K562 (cell line): ENCODE measurements at regions not wholly inside any gene's neighbourhood (a gene's known extent, or its start where the extent isn't known, plus 50 kb on each side); places are given as distances from the start of the nearest gene placed in this dataset.

Experiments used
- ATAC-seq: fragments of 200-7000 bp; cut with Tn5 transposase; 3 replicates; pipeline ENCODE4 v1.9.1; 2020; ENCODE audit warnings: moderate library complexity
- BruUV-seq: library from RNA; stranded (reverse); fragments of 400-500 nt; replicated peaks from 2 replicates; lab custom pipeline; 2021; lab: Mats Ljungman, UMichigan
- CTCF ChIA-PET: fragments of 300-600 bp; formaldehyde crosslinking; extraction: SDS; loops from one replicate; lab custom pipeline; 2021; ENCODE audit warnings: low intra/inter-chr PET ratio; lab: Yijun Ruan, JAX
- POLR2A ChIA-PET: fragments of 300-600, 350-650 bp; sonication (Branson Sonifier 250); formaldehyde crosslinking; extraction: SDS; loops from one replicate; lab custom pipeline; 2021; ENCODE audit warnings: antibody characterized with exemption, inconsistent platforms; lab: Yijun Ruan, JAX
- DNase-seq, 4 experiments: peaks; one replicate each; pipeline versions ENCODE4 v3.0.0 to v3.0.0-alpha.2; 2011 to 2018; ENCODE audit warnings: low spot score in 3 of 4, mixed read lengths in 3 of 4; ENCODE audit errors: extremely low read depth in 1 of 4
- FAIRE-seq: peaks from 2 replicates; lab custom pipeline; 2011; peaks lifted over from hg19 to GRCh38; lab: Jason Lieb, UNC
- H2AFZ ChIP-seq: 2 replicates; pipeline ENCODE4 v1.6.0; 2011; ENCODE audit warnings: low read depth, low read length, control low read depth, inconsistent platforms
- H3K27ac ChIP-seq: fragments of 200-600 bp; 3 replicates; pipeline ENCODE4 v1.8.0; 2011; ENCODE audit warnings: low read depth, mild to moderate bottlenecking, control low read depth, inconsistent platforms, low read length, moderate library complexity, mixed read lengths; ENCODE audit errors: extremely low read depth
- H3K27me3 ChIP-seq, 2 experiments: fragments of 300-600 bp in 1 of 2; 2 replicates in 1 of 2; 3 replicates in 1 of 2; pipeline versions ENCODE4 v1.6.0 to v1.8.0; 2011; ENCODE audit warnings: inconsistent platforms in 2 of 2, low read length in 2 of 2, mild to moderate bottlenecking in 1 of 2, mixed read lengths in 1 of 2, moderate library complexity in 1 of 2; ENCODE audit not compliant: control insufficient read depth in 2 of 2, insufficient read depth in 2 of 2
- H3K36me3 ChIP-seq: fragments of 300-600 bp; 3 replicates; pipeline ENCODE4 v1.8.0; 2011; ENCODE audit warnings: mild to moderate bottlenecking, low read length, inconsistent platforms; ENCODE audit not compliant: control insufficient read depth, insufficient read depth
- H3K4me1 ChIP-seq, 2 experiments: fragments of 200-600 bp in 1 of 2; replicated peaks in 1 of 2; 2 replicates in 1 of 2; 3 replicates in 1 of 2; pipeline versions ENCODE4 v1.5.1 to v1.8.0; 2011; ENCODE audit warnings: inconsistent platforms in 2 of 2, low read length in 2 of 2, mild to moderate bottlenecking in 1 of 2, mixed read lengths in 1 of 2, moderate library complexity in 1 of 2; ENCODE audit not compliant: control insufficient read depth in 2 of 2, insufficient read depth in 2 of 2
- H3K4me2 ChIP-seq: 2 replicates; pipeline ENCODE4 v1.6.1; 2011; ENCODE audit warnings: low read length, control low read depth, inconsistent platforms, mixed read lengths; ENCODE audit not compliant: insufficient read depth
- H3K4me3 ChIP-seq: fragments of 200-600 bp; sonication (generic), shearing (Covaris generic); 2 replicates; pipeline ENCODE4 v1.5.1; 2016; ENCODE audit warnings: control low read depth, inconsistent platforms
- H3K79me2 ChIP-seq: fragments of 200-600 bp; 3 replicates; pipeline ENCODE4 v1.8.0; 2011; ENCODE audit warnings: low read length, inconsistent platforms; ENCODE audit not compliant: control insufficient read depth, insufficient read depth
- H3K9ac ChIP-seq, 2 experiments: 2 replicates each; pipeline versions ENCODE4 v1.6.0 to v1.6.1; 2011; ENCODE audit warnings: low read depth in 2 of 2, low read length in 2 of 2, control low read depth in 1 of 2, inconsistent platforms in 1 of 2, mild to moderate bottlenecking in 1 of 2, mixed read lengths in 1 of 2; ENCODE audit not compliant: insufficient read depth in 1 of 2
- H3K9me1 ChIP-seq: one replicate; pipeline ENCODE4 v1.6.0; 2011; ENCODE audit warnings: inconsistent platforms, mild to moderate bottlenecking, low read length, moderate library complexity; ENCODE audit not compliant: control insufficient read depth, insufficient read depth
- H3K9me3 ChIP-seq: replicated peaks from 2 replicates; pipeline ENCODE4 v1.5.1; 2011; ENCODE audit warnings: low read depth, low read length, inconsistent platforms; ENCODE audit not compliant: control insufficient read depth, insufficient read depth
- H4K20me1 ChIP-seq: replicated peaks from 2 replicates; pipeline ENCODE4 v1.6.1; 2011; ENCODE audit warnings: low read length, inconsistent platforms, mixed read lengths; ENCODE audit not compliant: control insufficient read depth, insufficient read depth
- BRD4 ChIP-seq: fragments of 200-600 bp; sonication (generic); IDR thresholded peaks from 2 replicates; pipeline ENCODE4 v1.6.1; 2017; ENCODE audit warnings: inconsistent platforms
- ETV1 ChIP-seq: fragments of 450-650 bp; conservative IDR thresholded peaks from 2 replicates; pipeline ENCODE4 v1.6.1; 2016; ENCODE audit warnings: missing genetic modification characterization, control low read depth, low read depth, missing compliant biosample characterization
- GABPB2 ChIP-seq: fragments of 250-450 bp; sonication (Bioruptor Pico); conservative IDR thresholded peaks from 2 replicates; pipeline ENCODE4 v1.5.1; 2021; ENCODE audit warnings: mild to moderate bottlenecking
- HLTF ChIP-seq: fragments of 450-650 bp; IDR thresholded peaks from 2 replicates; pipeline ENCODE4 v1.6.1; 2016
- MCM3 ChIP-seq: fragments of 450-650 bp; IDR thresholded peaks from 2 replicates; pipeline ENCODE4 v1.6.1; 2016
- MEF2A ChIP-seq: IDR thresholded peaks from 2 replicates; pipeline ENCODE4 v1.6.1; 2011; ENCODE audit warnings: low read depth, mild to moderate bottlenecking, low read length, moderate library complexity; ENCODE audit not compliant: control insufficient read depth
- NFATC3 ChIP-seq: fragments of 450-650 bp; IDR thresholded peaks from 2 replicates; pipeline ENCODE4 v1.6.1; 2017; ENCODE audit warnings: mild to moderate bottlenecking
- SLC30A9 ChIP-seq: fragments of 250-450 bp; sonication (Bioruptor Pico); IDR thresholded peaks from 2 replicates; pipeline ENCODE4 v1.8.0; 2022; ENCODE audit warnings: mild to moderate bottlenecking, moderate library complexity
- TARDBP ChIP-seq: fragments of 450-650 bp; IDR thresholded peaks from 2 replicates; pipeline ENCODE4 v1.6.1; 2016
- TFAM ChIP-seq: fragments of 250-450 bp; sonication (Bioruptor Pico); conservative IDR thresholded peaks from 2 replicates; pipeline ENCODE4 v1.5.0; 2021; ENCODE audit warnings: mild to moderate bottlenecking, moderate library complexity
- ZBTB7A ChIP-seq: IDR thresholded peaks from 2 replicates; pipeline ENCODE4 v1.6.1; 2011; ENCODE audit warnings: low read depth, mild to moderate bottlenecking, low read length, moderate library complexity, borderline replicate concordance; ENCODE audit not compliant: control insufficient read depth
- ZSCAN32 ChIP-seq: fragments of 450-650 bp; formaldehyde crosslinking; IDR thresholded peaks from 2 replicates; pipeline ENCODE4 v1.4.0; 2020; ENCODE audit warnings: mild to moderate bottlenecking, moderate library complexity
- WGBS: fragments of 100-300 bp; shearing (Covaris generic); methylation state at CpG from one replicate; pipeline ENCODE4 v1.1.6; 2016; ENCODE audit warnings: low coverage, mixed read lengths; ENCODE audit not compliant: insufficient coverage; ENCODE audit errors: missing lambda C conversion rate; 5-methylcytosine and 5-hydroxymethylcytosine counted together
- in situ Hi-C: fragments of 300-500 bp; cut with MboI; formaldehyde crosslinking; loops from 4 replicates; pipeline ENCODE4 v1.15.0; 2018; ENCODE audit warnings: inconsistent platforms, mixed read lengths
- intact Hi-C: fragments of 100-400 bp; cut with micrococcal nuclease; formaldehyde crosslinking; loops from 2 replicates; pipeline ENCODE4 v1.14.2; 2022
- TF ChIP-seq, protein P1 (sequence below): IDR thresholded peaks from 2 replicates; pipeline ENCODE4 v1.6.1; 2012; ENCODE audit warnings: low read depth, low read length, improper control_type of control experiment, borderline replicate concordance
- TF ChIP-seq, protein P2 (sequence below): fragments of 200-800 bp; sonication (Bioruptor generic); IDR thresholded peaks from 2 replicates; pipeline ENCODE4 v1.6.1; 2016; ENCODE audit warnings: missing genetic modification characterization, missing compliant biosample characterization

DNA sequence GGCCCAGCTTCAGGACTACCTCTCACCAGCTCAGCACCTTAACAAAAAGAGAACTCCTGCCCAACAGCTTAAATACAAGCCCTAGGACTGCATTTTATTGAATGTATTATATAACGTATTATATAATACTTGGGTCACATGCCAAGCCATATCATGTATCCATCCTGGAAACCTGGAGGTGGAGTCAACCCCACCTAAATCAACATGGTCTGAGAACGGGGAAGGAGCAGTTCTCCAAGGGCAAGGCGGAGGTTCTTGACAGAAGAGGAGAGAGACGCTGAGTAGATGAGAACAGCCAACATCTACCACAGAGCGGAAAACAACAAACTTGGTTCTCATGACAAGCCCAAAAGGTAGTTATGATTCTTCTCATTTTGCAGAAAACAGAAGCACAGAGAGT lies 163.4 kb downstream of the FGF18 start:
- Histone ChIP-seq H3K4me3 (no peak overlapping the region), H2AFZ (no peak overlapping the region), H3K27me3 (peaks cover 10 to 35% of the 10 kb centered on the region in 2 experiments; a peak in 3 of 5 replicates), H3K9ac (no peak overlapping the region), H3K4me2 (no peak overlapping the region)
- no peak for ATAC-seq
- no TSS peak for BruUV-seq
- in situ Hi-C loops = no loop called here
- TF ChIP-seq GABPB2 (CRISPR knock-in tag) (no peak), SLC30A9 (CRISPR knock-in tag) (no peak), MCM3 (no peak), ZBTB7A (no peak), BRD4 (no peak), HLTF (no peak), ZSCAN32 (CRISPR knock-in tag) (no peak), ETV1 (tag) (no peak), NFATC3 (no peak), TARDBP (no peak), MEF2A (no peak), TFAM (CRISPR knock-in tag) (no peak)
- TF ChIP-seq, protein P1, sequence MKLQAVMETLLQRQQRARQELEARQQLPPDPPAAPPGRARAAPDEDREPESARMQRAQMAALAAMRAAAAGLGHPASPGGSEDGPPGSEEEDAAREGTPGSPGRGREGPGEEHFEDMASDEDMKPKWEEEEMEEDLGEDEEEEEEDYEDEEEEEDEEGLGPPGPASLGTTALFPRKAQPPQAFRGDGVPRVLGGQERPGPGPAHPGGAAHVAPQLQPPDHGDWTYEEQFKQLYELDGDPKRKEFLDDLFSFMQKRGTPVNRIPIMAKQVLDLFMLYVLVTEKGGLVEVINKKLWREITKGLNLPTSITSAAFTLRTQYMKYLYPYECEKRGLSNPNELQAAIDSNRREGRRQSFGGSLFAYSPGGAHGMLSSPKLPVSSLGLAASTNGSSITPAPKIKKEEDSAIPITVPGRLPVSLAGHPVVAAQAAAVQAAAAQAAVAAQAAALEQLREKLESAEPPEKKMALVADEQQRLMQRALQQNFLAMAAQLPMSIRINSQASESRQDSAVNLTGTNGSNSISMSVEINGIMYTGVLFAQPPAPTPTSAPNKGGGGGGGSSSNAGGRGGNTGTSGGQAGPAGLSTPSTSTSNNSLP = no peak
- TF ChIP-seq, protein P2, sequence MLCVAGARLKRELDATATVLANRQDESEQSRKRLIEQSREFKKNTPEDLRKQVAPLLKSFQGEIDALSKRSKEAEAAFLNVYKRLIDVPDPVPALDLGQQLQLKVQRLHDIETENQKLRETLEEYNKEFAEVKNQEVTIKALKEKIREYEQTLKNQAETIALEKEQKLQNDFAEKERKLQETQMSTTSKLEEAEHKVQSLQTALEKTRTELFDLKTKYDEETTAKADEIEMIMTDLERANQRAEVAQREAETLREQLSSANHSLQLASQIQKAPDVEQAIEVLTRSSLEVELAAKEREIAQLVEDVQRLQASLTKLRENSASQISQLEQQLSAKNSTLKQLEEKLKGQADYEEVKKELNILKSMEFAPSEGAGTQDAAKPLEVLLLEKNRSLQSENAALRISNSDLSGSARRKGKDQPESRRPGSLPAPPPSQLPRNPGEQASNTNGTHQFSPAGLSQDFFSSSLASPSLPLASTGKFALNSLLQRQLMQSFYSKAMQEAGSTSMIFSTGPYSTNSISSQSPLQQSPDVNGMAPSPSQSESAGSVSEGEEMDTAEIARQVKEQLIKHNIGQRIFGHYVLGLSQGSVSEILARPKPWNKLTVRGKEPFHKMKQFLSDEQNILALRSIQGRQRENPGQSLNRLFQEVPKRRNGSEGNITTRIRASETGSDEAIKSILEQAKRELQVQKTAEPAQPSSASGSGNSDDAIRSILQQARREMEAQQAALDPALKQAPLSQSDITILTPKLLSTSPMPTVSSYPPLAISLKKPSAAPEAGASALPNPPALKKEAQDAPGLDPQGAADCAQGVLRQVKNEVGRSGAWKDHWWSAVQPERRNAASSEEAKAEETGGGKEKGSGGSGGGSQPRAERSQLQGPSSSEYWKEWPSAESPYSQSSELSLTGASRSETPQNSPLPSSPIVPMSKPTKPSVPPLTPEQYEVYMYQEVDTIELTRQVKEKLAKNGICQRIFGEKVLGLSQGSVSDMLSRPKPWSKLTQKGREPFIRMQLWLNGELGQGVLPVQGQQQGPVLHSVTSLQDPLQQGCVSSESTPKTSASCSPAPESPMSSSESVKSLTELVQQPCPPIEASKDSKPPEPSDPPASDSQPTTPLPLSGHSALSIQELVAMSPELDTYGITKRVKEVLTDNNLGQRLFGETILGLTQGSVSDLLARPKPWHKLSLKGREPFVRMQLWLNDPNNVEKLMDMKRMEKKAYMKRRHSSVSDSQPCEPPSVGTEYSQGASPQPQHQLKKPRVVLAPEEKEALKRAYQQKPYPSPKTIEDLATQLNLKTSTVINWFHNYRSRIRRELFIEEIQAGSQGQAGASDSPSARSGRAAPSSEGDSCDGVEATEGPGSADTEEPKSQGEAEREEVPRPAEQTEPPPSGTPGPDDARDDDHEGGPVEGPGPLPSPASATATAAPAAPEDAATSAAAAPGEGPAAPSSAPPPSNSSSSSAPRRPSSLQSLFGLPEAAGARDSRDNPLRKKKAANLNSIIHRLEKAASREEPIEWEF (CRISPR knock-in tag) = no peak
- TF ChIP-seq, all 486 proteins: peak for 0
- Histone ChIP-seq H3K36me3 (no peaks in the 10 kb centered on the region), H3K79me2 (no peaks in the 10 kb centered on the region), H3K27ac (no peak overlapping the region), H3K9me1 (no peaks in the 10 kb centered on the region), H4K20me1 (0 out of 2 replicates have a peak, but pooled peaks cover 5% of the 10 kb centered on the region), H3K4me1 (no peaks in the 10 kb centered on the region), H3K9me3 (no peaks in the 10 kb centered on the region)
- DNase-seq (no peak), FAIRE-seq (no peak)
- 0% methylated on average over 5 of the region's 5 CpGs for WGBS
- ChIA-PET POLR2A (no interaction called here), CTCF (no interaction called here)
- intact Hi-C loops = no loop called here
